T-helper 2 cell treated with Interferon-gamma antibody and Interleukin-4, amounts not matched to agents 100 ng/mL and 5 ng/mL, for 36 hours (primary cell): ENCODE measurements at regions not wholly inside any gene's neighbourhood (a gene's known extent, or its start where the extent isn't known, plus 50 kb on each side); places are given as distances from the start of the nearest gene placed in this dataset.
"Not testable (repeated sequence)": the region's sequence is repeated elsewhere in the genome, so short reads cannot be mapped to it uniquely, and the experiment has no call there.

Source experiments
- intact Hi-C: fragments of 100-400 bp; cut with micrococcal nuclease; formaldehyde crosslinking; loops from one replicate; pipeline ENCODE4 v1.15.1; 2023

GRCh38 chr17:71735893-71736292 lies 384.9 kb upstream of the SOX9 start:
- intact Hi-C loops, result no loop called here

GRCh38 chr17:71740866-71741265 lies 380.0 kb upstream of the SOX9 start:
- intact Hi-C loops, result no loop called here

- intact Hi-C loops, result no loop called here
Observed at GRCh38 chr17:71741836-71742235, 379.0 kb upstream of the SOX9 start.

- intact Hi-C loops, result no loop called here
Observed at GRCh38 chr17:71748872-71749271, 371.9 kb upstream of the SOX9 start.

GRCh38 chr17:71753070-71753469 lies 367.8 kb upstream of the SOX9 start:
- intact Hi-C loops, result no loop called here

- intact Hi-C loops, result no loop called here
Observed at GRCh38 chr17:71757156-71757555, 363.7 kb upstream of the SOX9 start.

GRCh38 chr17:71757956-71758355 lies 362.9 kb upstream of the SOX9 start:
- intact Hi-C loops, result no loop called here

- intact Hi-C loops, result no loop called here
Observed at GRCh38 chr17:71759422-71760060, 361.3 kb upstream of the SOX9 start.

- intact Hi-C loops, result no loop called here
Observed at GRCh38 chr17:71760062-71760720, 360.6 kb upstream of the SOX9 start.

GRCh38 chr17:71762526-71762925 lies 358.3 kb upstream of the SOX9 start:
- intact Hi-C loops, result no loop called here

- intact Hi-C loops, result no loop called here
Observed at GRCh38 chr17:71764505-71764904, 356.3 kb upstream of the SOX9 start.

GRCh38 chr17:71765437-71765836 lies 355.4 kb upstream of the SOX9 start:
- intact Hi-C loops, result no loop called here

- intact Hi-C loops, result no loop called here
Observed at GRCh38 chr17:71769850-71770249, 351.0 kb upstream of the SOX9 start.

- intact Hi-C loops, result no loop called here
Observed at GRCh38 chr17:71777048-71777640, 343.7 kb upstream of the SOX9 start.

- intact Hi-C loops, result no loop called here
Observed at GRCh38 chr17:71779482-71779881, 341.3 kb upstream of the SOX9 start.

GRCh38 chr17:71780596-71780995 lies 340.2 kb upstream of the SOX9 start:
- intact Hi-C loops, result no loop called here

- intact Hi-C loops, result not testable (repeated sequence)
Observed at GRCh38 chr17:71782021-71782420, 338.8 kb upstream of the SOX9 start.

- intact Hi-C loops, result no loop called here
Observed at GRCh38 chr17:71790791-71791190, 330.0 kb upstream of the SOX9 start.

- intact Hi-C loops, result no loop called here
Observed at GRCh38 chr17:71791311-71791710, 329.5 kb upstream of the SOX9 start.

- intact Hi-C loops, result no loop called here
Observed at GRCh38 chr17:71792966-71793365, 327.9 kb upstream of the SOX9 start.

GRCh38 chr17:71793518-71793917 lies 327.3 kb upstream of the SOX9 start:
- intact Hi-C loops, result no loop called here

- intact Hi-C loops, result no loop called here
Observed at GRCh38 chr17:71798701-71799100, 322.1 kb upstream of the SOX9 start.

- intact Hi-C loops, result no loop called here
Observed at GRCh38 chr17:71799657-71800056, 321.2 kb upstream of the SOX9 start.
